ENCODE measurements at regions not wholly inside any gene's neighbourhood (a gene's known extent, or its start where the extent isn't known, plus 50 kb on each side); places are given as distances from the start of the nearest gene placed in this dataset.
A peak's percentile ranks its signal among the peaks of the same experiment; 100 is the strongest.
"Not testable (repeated sequence)": the region's sequence is repeated elsewhere in the genome, so short reads cannot be mapped to it uniquely, and the experiment has no call there.

DNA sequence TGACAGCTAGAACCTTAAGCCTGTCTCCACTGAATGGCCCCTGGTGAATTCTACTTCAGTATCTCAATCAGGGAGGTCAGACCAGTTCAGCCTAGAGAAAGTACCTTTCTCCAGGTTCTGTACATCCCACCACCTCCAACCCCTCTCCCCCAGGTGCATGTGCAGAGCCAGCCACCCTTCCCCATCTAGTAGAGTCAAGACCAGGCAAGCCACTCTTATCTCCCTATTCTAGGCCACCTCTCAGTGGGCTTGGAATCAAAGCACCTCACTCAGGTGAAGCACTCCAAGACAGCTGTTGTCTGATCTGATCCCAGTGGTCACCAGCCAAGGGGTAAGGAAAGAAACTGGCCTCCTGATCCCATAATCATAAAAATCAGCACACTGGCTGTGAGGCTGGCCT, 340.9 kb downstream of the BCL11B start:
- TF ChIP-seq, protein P1, sequence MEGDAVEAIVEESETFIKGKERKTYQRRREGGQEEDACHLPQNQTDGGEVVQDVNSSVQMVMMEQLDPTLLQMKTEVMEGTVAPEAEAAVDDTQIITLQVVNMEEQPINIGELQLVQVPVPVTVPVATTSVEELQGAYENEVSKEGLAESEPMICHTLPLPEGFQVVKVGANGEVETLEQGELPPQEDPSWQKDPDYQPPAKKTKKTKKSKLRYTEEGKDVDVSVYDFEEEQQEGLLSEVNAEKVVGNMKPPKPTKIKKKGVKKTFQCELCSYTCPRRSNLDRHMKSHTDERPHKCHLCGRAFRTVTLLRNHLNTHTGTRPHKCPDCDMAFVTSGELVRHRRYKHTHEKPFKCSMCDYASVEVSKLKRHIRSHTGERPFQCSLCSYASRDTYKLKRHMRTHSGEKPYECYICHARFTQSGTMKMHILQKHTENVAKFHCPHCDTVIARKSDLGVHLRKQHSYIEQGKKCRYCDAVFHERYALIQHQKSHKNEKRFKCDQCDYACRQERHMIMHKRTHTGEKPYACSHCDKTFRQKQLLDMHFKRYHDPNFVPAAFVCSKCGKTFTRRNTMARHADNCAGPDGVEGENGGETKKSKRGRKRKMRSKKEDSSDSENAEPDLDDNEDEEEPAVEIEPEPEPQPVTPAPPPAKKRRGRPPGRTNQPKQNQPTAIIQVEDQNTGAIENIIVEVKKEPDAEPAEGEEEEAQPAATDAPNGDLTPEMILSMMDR (IDR thresholded peaks at IDR 0.05) = no peak
- Histone ChIP-seq H3K4me3 (no peak overlapping the region), H3K27ac (no peak overlapping the region), H3K9me3 (no peaks in the 10 kb centered on the region), H3K4me1 (no peaks in the 10 kb centered on the region), H3K27me3 (no peaks in the 10 kb centered on the region), H3K36me3 (no peaks in the 10 kb centered on the region), H3K9ac (ENCODE audit: low read depth in 2 of 2, low read length in 2 of 2) (no peak overlapping the region)
- no peak for DNase-seq
- intact Hi-C loops (cut with DNase I) = no loop called here

DNA sequence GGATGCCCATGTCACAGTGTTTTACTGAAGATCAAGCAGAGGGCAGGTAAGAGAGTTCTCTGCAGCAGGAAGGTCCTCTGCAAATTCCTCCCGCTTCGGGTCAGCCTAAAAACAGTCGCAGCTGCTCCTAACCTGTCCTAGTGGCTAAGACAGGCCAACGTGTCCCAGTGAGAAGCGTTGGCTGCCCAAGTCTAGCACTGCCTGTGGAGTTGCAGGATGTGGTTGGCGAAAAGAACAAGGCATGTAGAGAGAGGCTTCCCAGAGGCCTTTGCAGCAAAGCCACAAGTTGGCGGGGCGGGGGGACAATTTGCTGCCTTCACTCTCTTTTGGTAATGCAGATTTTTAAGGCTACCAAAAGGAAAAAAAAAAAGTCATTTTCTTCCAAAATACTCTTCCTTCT, 340.1 kb downstream of the BCL11B start:
- TF ChIP-seq, protein P1 (IDR thresholded peaks at IDR 0.05) = no peak
- intact Hi-C loops (cut with DNase I) = no loop called here
- no peaks in the 10 kb centered on the region for H3K9me3 ChIP-seq
- H3K27ac ChIP-seq = no peak overlapping the region
- no peaks in the 10 kb centered on the region for H3K27me3 ChIP-seq
- H3K36me3 ChIP-seq = no peaks in the 10 kb centered on the region
- H3K4me3 ChIP-seq = no peak overlapping the region
- H3K4me1 ChIP-seq = no peaks in the 10 kb centered on the region
- peak; percentile 34 for DNase-seq
- no peak overlapping the region for H3K9ac ChIP-seq (ENCODE audit: low read depth in 2 of 2, low read length in 2 of 2)

DNA sequence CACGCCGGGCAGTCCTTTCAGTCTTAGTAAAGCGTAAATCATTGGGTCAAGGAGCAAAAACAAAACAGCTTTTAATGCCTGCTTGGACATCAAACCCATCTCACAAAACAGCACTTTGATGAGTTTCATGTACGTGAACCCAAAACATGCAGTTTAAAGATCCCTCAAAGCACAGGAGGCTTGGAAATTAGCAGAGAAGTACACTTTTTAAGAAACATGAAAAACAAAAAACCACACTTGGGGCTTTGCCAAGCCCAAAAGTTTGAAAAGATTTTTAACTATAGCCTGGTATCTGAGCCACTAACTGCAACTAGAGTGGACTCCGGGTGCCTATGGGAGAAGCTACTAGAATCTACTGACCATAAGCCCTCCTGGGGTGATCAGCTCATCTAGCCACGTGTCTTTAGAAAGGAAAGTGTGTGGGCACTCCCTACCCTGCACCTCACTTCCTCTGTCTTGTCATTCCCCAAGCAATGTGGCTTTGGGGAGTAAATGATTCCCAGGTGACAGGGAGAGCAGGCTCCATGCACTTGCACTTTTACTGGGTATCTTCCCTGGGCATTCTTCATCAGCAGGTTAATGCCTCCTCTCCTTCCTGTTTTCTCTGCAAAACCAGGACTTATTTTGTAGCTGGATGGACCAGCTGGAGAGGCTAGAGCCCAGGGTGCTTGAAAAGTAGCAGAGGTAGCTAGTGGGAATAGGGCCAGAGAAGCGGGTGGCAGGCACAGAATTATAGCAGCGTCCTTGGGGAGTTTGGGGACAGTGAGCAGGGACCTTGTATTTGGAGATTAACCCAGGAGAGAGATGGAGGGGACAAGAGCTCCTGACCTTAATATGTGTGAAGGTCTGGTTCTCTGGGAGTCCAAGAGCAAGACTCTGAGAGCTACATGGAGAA, 339.3 kb downstream of the BCL11B start:
- TF ChIP-seq, protein P1 (IDR thresholded peaks at IDR 0.05) = no peak
- Histone ChIP-seq H3K4me1 (no peaks in the 10 kb centered on the region), H3K27ac (no peak overlapping the region), H3K9me3 (no peaks in the 10 kb centered on the region), H3K27me3 (no peaks in the 10 kb centered on the region), H3K9ac (ENCODE audit: low read depth in 2 of 2, low read length in 2 of 2) (no peak overlapping the region), H3K36me3 (no peaks in the 10 kb centered on the region), H3K4me3 (no peak overlapping the region)
- no peak for DNase-seq
- intact Hi-C loops (cut with DNase I) = no loop called here

DNA sequence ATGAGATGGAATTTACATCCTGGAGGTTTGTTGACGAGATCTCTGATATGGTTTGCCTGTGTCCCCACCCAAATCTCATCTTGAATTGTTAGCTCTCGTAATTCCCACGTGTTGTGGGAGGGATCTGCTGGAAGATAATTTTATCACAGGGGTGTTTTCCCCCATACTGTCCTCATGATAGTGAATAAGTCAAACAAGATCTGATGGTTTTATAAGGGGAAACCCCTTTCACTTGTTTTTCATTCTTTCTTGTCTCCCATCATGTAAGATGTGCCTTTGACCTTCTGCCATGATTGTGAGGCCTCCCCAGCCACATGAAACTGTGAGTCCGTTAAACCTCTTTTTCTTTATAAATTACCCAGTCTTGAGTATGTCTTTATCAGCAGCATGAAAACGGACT, 337.4 kb downstream of the BCL11B start:
- H3K36me3 ChIP-seq; H3K27ac ChIP-seq; H3K27me3 ChIP-seq; DNase-seq; intact Hi-C loops (cut with DNase I); H3K9me3 ChIP-seq; H3K9ac ChIP-seq (ENCODE audit: low read depth in 2 of 2, low read length in 2 of 2); H3K4me1 ChIP-seq; H3K4me3 ChIP-seq: not testable (repeated sequence)

DNA sequence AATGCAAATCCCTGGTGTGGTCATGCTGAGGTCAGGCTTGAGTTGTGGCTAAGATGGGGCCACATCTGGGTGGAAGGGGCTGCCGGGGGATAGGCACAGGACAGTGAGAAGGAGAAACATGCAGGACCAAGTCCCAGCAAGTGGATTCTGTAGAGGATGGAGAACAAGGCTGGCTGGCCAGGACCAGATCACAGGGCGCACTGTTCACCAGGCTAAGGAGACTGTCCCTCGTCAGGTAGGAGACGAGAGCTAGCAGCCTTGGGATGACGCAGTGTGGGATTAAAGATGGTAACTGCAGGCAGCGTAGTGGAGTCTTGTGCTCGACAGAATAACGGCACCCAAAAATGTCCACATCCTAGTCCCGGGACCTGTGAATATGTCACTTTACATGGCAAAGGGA, 336.1 kb downstream of the BCL11B start:
- no peak overlapping the region for H3K9ac ChIP-seq (ENCODE audit: low read depth in 2 of 2, low read length in 2 of 2)
- H3K27ac ChIP-seq = no peak overlapping the region
- DNase-seq = no peak
- H3K9me3 ChIP-seq = no peaks in the 10 kb centered on the region
- no peaks in the 10 kb centered on the region for H3K4me1 ChIP-seq
- no peak overlapping the region for H3K4me3 ChIP-seq
- H3K36me3 ChIP-seq = no peaks in the 10 kb centered on the region
- intact Hi-C loops (cut with DNase I) = no loop called here
- H3K27me3 ChIP-seq = no peaks in the 10 kb centered on the region
- TF ChIP-seq, protein P1 (IDR thresholded peaks at IDR 0.05) = no peak

DNA sequence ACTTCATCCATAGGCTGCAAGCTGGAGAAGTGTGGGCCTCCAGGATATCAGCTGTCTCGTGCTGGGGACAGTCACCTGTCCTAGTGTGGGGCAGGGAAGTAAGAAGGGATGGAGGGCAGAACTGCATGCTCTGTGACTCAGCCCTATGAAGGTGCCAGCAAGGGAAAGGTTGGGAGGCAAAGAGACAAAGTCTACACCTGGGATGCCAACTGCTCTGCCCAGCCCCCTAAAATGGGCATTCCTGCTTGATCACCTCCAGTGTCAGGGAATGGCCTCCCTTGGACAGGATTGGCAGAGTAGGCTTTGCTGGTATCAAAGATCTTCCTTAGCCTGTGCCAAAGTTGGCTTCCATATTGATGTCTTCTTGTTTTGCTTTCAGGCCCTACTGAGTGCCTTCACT, 335.0 kb downstream of the BCL11B start:
- Histone ChIP-seq H3K9ac (ENCODE audit: low read depth in 2 of 2, low read length in 2 of 2) (no peak overlapping the region), H3K4me1 (no peaks in the 10 kb centered on the region), H3K9me3 (no peaks in the 10 kb centered on the region), H3K27me3 (no peaks in the 10 kb centered on the region), H3K27ac (no peak overlapping the region), H3K4me3 (no peak overlapping the region), H3K36me3 (no peaks in the 10 kb centered on the region)
- intact Hi-C loops (cut with DNase I) = no loop called here
- no peak for DNase-seq
- TF ChIP-seq, protein P1 (IDR thresholded peaks at IDR 0.05) = no peak

Data from colonic mucosa (tissue), 4 donors.